ENCODE measurements at regions not wholly inside any gene's neighbourhood (a gene's known extent, or its start where the extent isn't known, plus 50 kb on each side); places are given as distances from the start of the nearest gene placed in this dataset.
A peak's percentile ranks its signal among the peaks of the same experiment; 100 is the strongest.

DNA sequence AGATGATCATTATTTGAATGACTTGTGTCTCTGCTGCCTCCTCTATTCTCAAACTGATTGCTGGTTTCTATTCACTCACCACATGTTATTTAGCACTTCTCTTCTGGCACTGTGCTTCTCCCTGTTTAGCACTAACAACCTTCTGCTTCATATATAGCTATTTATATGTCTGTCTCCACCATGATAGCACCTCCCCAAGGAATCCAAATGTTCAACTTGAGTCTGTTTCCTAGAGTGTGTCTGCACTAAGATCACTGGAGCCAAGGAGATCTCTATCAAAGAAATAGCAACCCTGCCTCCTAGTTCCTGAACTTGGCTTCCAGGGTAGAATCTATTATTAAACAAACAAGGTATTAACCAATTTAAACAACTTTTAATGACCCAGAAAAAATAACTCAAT is 104.5 kb downstream of the CYP26A1 start:
- DNase-seq (ENCODE audit: low spot score), result no peak

DNA sequence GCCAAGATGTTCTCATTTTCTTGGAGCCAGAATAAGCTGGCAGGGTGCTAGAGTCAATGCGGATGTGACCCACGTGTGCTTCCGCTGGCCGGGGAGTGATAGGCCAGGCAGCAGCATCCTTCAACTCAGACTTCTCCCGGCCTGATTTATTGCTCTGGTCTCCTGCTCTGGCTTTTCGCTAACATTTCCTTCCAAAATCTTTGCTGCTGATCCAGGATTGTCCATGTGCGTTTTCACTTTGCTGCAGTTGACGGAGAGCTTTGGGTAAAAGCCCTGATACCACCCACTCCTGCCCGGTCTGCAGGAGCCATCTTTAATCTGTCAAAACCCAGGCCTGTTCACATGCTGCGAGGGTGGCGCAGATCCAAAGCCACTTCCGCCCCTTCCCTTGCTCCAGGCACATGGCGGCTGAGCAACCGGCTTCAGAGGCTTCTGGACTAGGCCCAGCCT is 106.8 kb downstream of the CYP26A1 start:
- peak; percentile 69 for DNase-seq (ENCODE audit: low spot score)

DNA sequence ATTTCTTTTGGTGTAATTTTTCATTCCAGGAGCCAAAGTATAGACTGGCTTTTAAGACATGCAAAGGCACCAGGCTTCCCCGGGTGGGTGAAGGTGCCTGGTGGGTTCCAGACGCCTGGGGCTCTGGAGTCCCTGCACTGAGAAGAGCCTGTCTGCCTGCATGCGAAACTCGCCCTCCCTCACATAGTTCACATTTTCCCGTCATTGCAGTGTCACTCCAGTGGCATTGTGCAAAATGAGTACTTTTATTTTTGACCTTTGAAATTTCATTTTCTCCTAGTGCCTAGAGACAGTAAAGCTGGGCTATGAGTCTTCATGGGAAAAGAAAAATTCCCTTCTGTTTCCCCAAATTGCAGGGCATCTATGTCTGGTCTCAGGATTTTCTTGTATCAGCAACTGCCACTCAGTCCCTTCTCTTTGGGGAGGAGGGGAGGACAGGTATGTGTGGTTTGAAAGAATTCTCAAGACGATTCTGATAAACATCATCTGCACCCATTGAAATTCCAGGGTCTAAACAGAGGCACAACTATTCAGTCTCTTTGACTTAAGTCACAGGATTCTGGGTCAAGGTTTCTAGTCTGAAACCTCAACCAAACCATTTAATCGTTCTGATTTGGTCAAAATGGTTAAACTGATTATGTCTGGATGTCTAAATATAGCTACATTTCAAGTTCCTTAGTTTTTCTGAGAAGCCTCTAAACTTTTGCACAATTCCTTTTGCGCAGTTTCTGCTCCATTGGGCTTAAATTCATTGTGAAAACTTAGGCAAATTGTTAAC is 107.8 kb downstream of the CYP26A1 start:
- DNase-seq (ENCODE audit: low spot score), result no peak

DNA sequence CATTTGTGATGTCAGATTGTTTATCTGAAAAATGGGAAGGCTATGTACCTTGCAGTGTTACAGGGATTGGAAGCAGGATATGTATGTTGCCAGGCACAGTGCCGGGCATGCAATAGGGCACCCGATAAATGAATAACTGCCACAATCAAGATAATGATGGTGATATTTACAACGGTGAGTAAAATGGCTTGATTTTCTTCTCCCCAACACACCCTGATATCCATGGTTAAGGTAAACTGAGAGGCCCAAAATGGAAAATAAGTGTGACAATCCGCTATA is 108.3 kb downstream of the CYP26A1 start:
- no peak for DNase-seq (ENCODE audit: low spot score)

DNA sequence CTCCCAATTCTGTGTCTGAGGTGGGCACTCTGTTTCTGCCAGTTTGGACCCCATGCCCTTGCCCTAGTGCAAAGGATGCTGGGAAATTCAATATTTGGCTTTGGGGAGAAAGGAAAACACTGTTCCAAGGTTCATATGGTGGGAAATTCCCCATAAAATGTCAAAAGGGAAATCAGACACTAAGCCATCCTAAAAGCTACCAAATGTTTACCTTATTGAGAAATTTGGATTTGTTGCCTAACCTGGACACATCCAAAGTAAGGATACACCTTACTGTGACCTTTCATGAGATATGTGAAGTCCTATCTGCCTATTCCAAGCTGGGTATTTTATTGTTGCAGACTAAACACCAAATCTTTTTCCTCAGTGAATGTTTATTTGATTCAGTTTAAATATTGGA is 109.1 kb downstream of the CYP26A1 start:
- no peak for DNase-seq (ENCODE audit: low spot score)

DNA sequence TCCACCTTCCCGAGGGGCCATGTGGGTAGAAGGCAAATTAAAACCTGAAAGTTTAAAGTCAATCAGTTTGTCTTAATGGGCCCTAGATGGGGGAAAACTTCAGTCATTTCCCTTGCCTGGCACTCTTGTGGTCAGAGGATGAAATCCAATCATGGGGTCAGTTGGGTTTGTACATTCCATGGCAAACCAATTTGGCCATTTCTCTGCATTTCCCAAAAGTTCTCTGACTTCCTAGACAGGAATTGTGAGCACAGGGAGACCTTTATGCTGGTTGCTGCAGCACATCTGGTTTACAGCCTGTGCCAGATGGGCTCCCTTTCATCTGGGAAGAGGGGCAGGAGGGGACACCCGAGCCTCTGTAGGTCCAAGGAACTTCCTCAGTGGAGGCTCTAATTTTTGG is 113.0 kb downstream of the CYP26A1 start:
- DNase-seq (ENCODE audit: low spot score), result peak; percentile 51

DNA sequence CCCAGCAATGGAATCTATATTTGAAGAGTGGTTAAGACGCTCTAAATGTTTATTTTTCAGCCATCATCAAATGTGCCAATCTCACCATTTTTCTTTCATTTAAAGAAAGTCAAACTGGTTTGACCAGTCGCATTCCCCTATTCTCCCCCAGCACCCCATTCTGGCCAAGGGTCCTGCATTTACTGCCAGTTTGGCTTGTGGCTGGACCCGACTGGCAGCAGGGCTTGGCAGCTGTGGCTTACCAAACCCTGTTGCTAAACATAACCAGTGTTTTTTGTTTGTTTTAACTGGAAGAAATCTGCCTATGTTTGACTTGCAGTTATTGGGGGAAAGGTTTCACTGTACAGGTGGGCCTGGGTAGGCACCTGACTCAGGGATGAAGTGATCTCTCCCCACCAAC is 116.3 kb downstream of the CYP26A1 start:
- no peak for DNase-seq (ENCODE audit: low spot score)

DNA sequence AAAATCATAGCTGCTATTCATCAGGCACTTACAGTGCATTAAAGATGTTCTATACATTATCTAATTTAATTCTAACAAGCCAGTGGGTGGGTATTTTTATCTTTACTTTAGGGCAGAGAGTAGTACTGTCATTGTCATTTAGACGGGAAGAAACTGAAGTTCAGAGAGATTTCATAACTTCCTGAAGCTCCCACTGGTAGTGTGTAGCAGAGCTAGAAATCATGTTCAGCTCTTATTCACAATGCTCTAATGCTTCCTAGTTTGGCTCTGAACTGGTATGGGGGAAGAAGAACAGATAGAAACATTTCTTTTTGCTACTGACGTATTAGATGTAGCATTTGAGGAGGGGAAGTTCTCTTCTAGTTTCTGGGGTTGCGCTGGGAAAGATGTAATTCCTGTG is 116.7 kb downstream of the CYP26A1 start:
- DNase-seq (ENCODE audit: low spot score), result no peak

DNA sequence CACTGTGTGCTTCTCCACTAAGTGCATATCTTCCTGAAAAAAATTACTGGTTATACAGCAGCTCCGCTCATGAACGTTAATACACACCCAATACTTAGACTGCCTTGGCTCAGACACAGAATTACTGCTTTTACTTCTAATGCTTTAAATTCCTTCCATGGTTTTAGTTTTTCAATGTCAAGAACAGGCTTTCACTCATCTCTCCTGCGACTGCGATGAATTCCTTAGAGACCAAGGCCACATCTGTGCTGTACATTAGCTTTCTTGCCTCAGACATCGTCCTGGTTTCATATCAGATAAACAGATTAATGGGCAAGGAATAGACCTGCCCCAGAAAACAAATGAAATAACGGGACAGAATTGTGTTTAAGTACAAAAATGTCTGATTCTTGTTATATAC is 120.2 kb downstream of the CYP26A1 start:
- no peak for DNase-seq (ENCODE audit: low spot score)

DNA sequence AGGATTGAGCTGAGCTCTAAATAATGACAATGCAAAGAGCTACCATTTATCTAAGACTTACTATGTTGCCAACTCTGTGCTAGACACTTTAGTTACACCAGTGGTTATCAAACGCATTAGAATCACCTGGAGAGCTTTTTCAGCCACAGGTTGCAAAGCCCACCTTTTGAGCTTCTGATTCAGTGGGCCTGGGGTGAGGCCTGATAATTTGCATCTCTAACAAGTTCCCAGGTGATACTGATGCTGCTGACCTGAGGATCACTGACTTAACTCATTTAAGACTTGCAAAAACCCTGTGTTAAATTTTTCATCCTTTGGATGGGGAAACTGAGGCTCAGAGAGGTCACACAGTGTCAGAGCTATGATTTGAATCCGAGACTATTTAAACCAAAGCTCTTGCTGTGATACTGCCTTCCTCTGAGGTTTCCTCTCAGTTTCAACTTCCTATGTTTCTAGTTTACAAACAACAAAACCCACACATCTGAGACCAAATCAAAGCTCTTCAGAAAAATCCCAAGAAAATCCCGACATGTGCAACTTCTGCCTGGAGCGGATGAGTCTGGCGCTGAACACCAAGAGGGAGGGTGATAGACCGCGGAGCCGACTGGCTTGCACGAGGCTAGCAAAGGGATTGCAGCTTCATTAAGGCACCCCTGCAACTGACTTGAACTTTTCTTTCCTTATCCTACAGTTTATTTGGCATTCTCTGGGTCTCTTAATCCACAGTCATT is 124.9 kb downstream of the CYP26A1 start:
- DNase-seq (ENCODE audit: low spot score), result peak; percentile 74

DNA sequence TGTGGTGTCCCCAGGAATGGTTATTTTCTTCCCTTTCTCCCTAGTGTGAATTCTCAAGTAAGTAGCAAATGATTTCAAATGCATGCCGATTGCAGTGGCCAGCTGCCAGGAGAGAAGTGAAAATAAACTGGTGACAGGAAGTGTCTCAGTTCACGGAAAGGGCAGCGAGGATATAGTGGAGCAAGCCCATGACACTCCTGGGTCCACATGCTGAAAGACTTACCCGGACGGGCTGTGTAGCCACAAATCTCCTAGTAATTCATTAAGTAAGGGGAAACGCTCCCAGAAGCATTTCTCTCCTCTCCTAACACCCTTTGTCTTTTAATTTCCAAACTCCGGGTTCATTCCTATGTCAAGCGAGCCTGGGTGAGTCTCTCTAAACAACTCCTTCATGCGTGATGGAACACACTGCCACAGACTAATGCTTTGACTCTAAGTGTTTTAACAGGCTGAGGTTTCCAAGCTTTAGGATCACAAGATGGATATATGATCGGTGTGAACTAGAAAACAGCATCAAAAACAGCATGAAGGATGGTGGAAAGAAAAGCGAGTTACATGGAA is 125.6 kb downstream of the CYP26A1 start:
- DNase-seq (ENCODE audit: low spot score), result peak; percentile 67

DNA sequence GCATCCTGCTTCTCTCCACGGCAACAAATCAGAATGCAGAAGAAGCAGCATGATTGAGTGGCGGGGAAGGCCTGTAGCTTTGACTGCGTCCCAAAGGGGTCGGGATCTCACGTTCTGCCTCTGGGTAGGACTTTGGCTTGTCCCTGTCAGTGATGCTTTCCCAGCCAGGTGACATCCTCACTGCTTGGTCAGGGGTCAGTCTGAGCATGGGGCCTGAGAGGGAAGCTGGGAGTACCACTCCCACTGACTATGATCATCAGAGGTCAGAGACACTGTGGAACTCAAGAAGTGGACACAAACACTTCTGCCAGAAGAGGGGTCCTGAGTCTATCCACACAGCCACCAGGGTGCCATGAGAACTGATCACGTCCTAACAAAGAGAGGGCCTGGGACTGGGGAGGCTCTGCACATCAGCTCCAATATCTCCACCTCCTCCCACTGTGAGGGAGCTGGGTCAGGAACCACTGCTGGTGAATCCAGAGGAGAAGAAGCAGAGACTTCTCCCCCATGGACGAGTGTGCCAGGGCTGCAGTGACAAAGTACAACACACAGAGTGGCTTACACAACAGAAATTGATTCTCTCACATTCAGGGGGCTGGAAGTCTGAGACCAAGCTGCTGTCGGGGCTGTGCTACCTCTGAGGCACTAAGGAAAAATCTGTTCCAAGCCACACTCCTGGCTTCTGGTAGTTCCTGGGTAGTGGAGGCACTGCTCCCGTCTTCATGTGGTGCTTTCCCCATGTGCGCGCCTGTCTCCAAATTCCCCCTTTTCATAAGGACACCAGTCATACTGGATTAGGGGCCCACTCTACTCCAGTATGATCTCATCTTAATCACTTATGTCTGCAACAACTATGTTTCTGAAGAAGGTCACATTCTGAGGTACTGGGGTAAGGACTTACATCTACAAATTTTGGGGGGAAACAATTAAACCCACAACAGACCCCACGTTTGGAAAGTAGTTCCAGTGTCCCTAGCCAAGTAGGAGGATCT is 131.1 kb downstream of the CYP26A1 start:
- no peak for DNase-seq (ENCODE audit: low spot score)

DNA sequence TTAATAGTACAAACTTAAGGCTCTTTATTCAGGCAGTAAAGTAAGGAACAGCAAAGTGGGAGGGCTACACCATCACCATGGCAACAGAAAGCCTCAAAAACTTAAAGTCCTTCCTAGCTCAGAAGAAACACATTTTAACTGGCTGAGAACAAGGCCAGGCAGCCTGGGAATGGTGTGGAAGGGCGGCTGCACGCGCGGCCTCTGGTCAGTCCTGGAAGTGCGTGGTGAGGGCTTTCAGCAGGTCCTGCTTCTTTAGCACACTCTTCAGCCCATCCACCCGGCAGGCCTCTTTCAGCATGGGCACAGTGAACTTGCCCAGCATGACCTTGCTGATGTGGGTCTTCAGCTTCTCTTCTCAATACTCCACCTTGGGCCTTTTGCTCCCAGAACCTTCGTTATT is 133.0 kb downstream of the CYP26A1 start:
- DNase-seq (ENCODE audit: low spot score), result no peak

DNA sequence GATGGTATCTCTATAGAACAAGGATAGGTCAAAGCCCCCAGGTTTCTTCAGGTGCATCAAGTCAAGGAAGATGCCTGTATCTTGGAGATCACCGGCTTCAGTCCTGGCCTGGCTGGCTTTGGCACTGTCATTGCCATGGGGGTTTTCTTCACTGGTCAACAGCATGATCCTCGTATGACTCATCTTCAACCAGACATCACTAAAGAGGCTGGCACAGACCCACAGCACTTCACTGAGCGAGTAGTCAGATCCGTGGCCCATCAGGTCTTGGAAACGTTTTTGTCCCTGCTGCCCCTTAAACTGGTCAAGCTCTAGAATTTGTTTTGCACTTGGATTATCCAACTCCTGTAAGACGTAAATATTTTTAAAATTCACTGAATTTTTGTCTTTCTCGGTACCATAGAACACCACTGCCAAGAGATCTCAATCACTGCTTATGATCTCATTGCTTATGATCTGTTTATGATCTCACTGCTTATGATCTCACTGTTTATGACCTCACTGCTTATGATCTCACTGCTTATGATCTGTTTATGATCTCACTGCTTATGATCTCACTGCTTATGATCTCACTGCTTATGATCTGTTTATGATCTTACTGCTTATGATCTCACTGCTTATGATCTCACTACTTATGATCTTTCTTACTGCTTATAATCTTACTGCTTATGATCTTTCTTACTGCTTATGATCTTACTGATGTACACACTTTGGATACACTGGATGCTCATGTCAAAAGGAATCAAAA is 135.2 kb downstream of the CYP26A1 start:
- DNase-seq (ENCODE audit: low spot score), result no peak

DNA sequence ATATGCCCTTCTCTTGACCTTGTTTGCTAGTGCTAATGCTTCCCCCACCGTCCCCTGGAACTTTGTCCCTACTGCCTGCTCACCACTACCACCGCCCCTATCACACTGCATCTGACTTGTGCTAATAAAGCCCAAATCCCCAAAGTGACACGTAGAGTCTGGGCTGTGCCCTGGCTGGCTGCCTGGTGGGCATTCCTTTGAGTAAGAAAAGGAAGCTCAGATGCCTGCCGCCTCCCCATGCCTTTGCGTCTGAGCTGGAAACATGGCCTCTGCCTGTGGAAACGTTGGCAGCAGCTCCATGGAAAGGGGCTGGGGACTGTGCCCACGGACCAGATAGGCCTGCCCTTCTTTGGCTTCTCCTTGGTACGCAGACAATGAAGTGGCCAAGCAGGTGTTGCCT is 138.3 kb downstream of the CYP26A1 start:
- DNase-seq (ENCODE audit: low spot score), result no peak

DNA sequence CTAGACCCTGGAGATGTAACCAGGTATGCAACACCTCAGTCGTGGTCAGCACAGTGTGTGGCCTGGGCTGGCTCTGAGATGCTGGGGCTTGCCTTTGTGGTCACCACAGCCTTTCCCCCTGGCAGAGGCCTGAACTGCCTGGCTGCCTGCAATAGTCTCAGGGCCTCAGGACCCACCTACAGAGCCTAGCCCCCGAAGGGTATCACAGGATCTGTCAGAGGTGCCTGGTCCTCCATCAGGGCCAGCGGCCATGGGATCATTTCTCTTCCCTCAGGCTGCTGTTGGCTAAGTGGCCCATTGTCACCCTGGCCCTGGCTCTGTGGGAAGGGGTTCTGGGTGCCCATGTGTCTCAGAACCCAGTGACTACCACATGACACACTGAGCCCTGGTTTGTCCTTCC is 141.6 kb downstream of the CYP26A1 start:
- no peak for DNase-seq (ENCODE audit: low spot score)

DNA sequence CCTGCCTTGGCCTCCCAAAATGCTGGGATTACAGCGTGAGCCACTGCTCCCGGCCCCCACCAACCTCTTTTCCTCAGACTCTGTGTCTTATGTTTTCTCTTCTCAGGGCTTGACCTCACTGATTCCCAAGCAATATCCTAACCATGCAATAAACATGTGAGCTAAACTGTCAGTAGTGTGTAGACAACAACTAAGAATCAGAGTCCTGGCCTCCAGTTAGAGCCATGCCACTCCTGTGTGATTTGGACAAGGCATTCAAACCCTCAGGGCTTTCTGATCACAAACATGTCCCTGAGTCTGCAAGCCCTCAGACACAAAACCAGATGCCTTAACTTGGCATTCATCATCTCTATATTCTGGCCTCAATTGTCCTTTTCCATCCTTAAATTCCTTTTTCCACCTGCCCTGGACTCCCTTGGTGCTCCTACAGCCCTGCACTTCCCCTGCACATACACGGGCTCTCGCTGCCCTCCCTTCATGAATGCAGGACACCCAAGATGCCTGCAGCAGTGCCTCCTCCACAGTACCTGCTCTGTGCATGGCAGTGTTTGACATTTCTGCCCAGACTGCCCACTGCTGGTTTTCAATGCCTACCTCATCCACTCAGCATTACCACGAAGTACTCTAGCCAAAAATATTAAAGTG is 142.8 kb downstream of the CYP26A1 start:
- no peak for DNase-seq (ENCODE audit: low spot score)

DNA sequence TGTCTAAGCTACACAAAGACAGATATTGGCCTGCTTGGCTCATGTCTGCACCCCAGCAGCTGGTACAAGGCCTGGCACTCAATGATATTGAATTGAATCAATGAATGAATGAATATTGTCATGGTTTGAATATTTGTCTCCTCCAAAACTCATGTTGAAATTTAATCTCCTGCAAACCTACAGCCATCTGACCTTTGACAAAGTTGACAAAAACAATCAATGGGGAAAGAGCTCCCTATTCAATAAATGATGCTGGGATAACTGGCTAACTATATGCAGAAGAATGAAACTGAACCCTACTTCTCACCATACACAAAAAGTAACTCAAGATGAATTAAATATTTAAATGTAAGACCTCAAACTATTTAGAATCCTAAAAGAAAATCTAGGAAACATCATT is 144.7 kb downstream of the CYP26A1 start:
- no peak for DNase-seq (ENCODE audit: low spot score)

DNA sequence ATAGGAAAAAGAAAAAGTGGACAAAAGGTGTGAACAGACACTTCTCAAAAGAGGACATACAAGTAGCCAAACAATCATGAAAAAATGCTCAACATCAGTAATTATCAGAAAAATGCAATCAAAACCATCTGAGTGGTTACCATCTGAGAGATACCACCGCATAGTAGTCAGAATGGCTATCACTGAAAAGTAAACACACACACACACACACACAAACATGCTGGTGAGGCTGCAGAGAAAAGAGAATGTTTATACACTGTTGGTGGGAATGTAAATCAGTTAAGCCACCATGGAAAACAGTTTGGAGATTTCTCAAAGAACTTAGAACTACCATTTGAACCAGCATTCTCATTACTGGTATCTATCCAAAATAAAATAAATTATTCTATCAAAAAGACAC is 145.7 kb downstream of the CYP26A1 start:
- no peak for DNase-seq (ENCODE audit: low spot score)

DNA sequence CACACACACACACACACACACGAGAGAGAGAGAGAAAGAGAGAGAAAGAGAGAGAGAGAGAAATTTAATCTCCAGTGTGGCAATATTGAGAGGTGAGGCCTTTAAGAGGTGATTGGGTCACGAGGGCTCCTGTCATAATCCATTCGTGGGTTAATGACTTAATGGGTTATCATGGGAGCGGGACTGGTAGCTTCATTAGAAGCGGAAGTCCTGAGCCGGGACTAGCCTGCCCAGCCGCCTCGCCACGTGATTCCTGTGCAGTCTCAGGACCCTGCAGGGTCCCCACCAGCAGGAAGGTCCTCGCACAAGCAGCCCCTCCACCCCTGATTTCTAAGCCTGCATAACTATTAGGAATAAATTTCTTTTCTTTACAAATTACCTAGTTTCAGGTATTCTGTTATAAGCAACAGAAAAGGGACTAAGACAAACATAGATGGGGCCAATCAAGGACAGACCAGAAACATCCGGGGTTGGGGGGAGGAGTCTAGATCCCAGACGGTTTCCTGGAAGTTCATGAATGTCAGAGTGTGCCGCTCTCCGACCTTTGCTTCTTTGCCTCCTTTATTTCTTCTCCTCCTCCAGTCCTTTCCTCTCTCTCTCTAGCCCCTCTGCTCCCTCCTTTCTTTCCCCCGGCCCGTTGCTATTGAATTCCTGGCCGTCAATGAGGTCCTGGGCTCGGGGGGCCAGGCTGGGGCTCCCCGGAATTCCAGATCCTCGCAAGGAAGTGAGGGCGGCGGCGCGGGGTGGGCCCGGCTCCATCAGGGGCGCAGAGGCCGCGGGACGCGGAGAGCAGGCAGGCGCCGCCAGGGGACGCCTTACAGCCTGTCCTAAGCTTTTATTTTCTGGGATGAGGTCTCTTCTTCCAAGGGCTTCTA is 146.8 kb downstream of the CYP26A1 start:
- no peak for DNase-seq (ENCODE audit: low spot score)
